Putamen (tissue), 1 donor: ENCODE measurements at regions not wholly inside any gene's neighbourhood (a gene's known extent, or its start where the extent isn't known, plus 50 kb on each side); places are given as distances from the start of the nearest gene placed in this dataset.
"Not testable (repeated sequence)": the region's sequence is repeated elsewhere in the genome, so short reads cannot be mapped to it uniquely, and the experiment has no call there.

Experiments
- DNase-seq: peaks from one replicate; pipeline ENCODE4 v3.0.0-alpha.2; 2016; ENCODE audit warnings: low spot score

DNA sequence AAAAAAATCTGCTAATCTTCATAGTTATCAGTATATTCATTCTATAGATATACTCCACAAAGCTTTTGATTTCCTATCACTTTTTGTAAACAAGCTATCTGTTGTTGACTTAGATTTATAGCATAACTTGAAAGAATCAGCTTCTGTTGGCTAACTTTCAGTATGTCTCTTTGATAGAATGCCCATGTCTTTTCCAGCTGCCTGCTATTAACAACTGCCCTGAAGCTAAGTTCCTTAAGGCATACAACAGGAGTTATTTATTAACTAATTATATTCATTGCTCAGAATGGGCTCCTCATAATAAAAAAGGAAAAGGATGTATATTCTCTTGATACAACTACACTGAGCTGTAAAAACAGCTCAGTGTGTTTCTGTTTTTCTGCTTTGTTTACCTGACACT, 293.9 kb downstream of the TUSC7 start:
- no peak for DNase-seq

DNA sequence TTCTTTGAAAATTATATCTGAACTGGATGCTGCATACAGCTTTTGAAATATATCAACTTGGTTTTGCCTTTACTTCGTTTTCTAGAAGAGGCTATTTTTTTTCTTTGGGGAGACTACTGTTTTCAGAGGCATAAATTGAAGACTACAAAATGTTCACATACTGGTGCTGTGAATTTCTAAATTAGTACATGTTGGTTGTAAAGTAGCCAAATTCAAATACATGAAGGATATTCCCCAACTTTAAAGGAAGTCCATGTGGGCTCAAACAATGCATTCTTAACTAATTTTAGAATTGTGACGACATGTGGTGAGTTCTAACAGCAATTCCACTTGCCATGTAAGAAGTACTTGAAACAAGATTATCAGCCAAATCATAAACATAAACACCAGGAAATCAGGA, 295.7 kb downstream of the TUSC7 start:
- DNase-seq, result no peak

DNA sequence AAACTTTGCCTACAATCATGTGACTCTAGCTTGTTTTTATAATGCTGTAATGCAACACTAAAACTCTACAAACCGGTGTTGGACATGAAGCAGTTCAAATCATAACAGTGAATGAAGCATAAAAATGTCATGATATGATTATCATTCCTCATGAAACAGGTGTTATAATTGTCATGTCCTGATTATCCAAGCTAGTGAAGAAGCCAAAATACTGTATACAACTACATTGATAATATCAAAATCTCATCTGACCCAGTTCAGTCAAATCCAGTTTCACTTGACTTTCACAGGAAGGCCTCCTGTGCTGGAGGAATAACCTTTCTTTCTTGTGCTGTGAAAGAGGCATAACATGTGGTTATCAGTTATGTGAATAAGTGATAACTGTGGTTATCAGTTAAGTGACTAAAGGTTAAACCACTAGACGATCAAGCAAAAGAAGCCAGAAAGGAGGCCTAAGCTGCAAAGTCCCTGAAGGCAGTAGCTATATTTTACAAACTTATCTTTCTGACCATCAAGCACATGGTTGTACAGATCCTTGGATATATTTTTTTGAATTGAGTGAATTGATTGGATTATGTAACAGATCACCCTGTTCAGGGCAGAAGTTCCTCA, 296.4 kb downstream of the TUSC7 start:
- DNase-seq, result no peak

DNA sequence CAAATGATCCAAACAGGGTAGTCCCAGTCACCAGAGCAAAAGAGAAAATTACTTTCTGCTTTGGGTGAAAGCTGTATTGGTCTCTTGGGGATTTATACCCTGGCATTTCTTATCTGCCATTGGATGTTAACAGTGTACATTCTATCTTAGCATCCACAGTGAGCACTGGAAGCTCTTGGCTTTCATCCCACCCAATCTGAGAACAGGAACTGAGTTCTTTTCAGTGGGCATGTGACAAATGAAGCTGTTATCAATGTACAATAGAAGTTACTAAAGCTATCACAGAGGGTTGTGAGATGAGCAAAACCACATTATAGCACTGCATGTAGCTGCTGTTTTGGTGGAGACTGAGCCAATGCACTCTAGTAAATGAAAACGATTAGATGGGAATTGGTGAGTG, 300.7 kb downstream of the TUSC7 start:
- DNase-seq, result no peak

DNA sequence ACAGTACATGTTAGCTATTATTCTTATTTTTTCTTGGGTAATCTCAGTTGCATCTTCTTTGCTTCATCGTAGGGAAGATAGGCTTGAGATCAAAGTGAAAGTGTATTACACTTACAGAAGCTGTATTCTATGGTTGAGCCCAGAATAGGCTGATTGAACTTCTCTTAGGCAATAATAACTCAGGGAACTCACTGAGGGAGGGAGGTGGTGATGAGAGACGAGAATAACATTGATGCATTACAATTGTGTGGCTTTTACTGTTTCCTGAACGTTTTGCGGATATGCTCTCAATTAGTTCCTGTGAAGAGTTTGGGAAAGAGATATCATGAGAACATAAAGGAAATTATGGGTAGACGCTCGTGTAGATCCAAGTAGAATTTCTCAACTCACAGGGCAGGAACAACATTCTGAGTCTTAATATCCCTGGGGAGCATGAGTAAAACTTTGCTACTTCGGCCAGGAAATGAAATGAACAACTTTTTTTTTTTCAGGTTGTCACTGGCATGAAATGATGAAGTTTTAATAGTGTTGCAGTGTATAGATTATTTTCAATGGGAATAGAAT, 302.2 kb downstream of the TUSC7 start:
- no peak for DNase-seq

DNA sequence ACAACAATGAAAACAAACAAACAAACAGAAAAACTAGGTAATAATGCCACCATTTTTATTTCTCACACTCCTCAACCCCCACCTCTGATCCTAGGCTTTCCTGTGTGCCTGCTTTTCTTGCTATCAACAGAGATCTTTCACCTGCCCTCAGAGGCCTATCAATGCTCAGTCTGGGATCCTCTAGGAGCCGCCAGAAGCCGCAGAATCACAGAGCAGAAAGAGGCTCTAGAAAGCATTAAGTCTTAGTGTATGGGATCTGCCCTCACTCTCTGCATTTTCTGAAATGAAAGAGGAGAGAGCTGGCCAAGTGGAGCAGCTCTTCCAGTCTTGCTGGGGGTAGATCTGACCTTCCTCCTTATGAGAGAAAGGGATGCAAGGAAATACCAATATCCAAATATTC, 306.8 kb downstream of the TUSC7 start:
- peak; percentile 19 for DNase-seq

DNA sequence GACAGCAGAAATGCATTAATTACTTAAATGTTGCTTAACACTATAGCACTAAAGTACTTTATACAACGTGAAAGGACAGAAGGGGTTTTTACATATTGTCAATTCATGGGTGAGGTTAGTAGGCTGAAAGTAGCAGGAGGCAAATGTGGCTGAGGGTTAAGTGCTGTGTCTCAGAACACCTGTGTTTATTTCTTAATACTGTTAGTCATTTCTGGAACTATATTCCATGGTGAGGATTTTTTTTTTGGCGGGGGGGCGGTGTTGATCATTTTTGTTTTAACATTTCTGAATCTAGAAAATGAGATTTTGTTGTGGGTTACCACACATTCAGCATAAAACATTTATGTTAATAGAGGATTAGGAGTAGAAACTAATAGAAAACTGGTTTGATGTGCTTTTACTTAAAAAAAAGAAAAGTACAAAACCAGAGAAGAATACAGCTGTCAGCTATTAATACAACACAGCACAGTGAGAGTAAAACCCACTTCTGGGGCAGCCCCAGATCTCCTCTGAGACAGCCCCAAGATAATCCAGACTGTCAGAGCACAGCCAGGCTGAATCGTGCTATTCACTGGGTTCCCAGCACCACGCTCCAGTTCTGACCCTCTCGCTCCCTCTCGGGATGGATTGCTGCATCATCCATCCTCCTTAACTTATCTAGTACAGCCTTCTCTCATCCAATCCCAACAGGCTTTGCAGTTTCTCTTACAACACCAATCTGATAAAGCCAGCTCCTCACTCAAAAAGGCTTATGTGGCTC, 307.7 kb downstream of the TUSC7 start:
- no peak for DNase-seq

DNA sequence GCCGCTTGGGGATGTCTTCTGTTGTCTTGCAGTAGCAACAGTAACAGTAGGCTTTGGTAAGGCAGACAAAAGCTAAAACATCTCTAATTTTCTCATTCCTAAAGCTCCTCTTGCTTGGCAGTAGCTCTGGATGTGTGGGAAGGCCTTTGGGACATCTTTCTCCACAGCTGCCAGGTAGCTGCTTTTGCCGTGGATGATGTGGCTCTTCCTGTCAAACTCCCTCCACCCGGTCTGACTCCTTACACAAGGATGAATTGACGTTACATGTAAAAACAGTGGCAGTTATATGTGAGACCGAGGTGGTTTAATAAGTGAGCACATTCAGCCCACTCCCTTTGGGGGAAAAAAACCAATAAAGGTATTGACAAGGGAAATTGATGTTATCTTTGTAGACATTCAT, 309.1 kb downstream of the TUSC7 start:
- no peak for DNase-seq

DNA sequence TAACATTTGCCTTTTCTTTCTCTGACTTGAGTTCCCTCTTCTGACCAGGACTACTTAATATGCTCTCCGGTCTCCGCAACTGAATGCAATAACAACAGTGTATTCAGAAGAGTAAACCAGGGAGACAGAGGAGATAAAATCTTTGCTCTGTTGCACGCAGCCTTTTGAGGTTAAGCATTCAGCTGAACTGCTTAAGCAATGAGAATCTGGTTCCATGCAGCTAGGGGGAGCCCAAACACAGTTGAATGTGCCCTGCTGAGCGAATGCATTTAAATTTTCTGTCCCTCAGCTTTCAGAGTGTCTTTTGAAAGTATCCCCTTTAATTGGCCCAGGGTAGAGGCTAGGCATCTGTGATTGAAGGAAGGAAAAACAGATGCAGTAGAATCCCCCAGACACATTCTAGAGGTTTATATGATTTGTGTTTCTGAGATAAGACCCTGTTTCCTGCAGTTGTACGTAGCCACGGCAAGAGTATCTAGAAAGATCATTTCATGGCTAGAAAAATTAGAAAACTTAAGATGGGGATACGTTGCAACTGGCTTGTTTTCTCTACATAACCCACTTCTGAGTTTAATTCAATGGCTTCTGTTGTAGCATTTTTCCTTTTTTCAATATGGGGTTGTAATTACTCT, 309.6 kb downstream of the TUSC7 start:
- DNase-seq, result peak; percentile 80

DNA sequence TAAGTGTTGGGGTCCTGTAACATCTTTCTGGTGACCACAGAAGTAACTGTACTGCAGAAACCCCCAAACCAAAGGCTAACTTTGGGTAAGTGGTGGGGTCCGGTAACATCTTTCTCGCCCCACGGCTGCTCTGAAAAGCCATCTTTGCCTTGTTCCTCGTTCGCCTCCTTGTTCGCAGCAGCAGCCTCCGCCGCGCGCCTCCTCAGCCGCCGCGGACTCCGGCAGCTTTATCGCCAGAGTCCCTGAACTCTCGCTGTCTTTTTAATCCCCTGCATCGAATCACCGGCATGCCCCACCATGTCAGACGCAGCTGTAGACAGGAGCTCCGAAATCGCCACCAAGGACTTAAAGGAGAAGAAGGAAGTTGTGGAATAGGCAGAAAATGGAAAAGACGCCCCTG, 316.8 kb downstream of the TUSC7 start:
- no peak for DNase-seq

DNA sequence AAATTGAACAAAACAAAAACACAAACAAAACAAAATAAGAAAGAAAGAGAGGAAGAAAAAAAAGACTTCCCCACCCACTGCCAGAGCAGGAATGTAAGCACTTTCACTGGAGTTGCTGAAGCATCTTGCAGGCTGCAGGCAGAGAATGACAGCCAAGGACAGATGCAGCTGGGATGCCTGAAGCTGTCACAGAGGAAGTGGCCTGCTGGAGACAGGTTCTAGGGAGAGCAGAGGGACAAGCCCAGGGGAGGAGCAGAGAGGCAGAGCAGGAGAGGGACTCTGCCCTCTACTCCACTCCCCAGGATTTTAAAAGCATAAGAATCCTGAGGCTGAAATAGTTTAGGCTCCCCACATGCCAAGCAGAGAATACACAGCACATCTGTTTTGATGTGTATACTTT, 326.2 kb downstream of the TUSC7 start:
- DNase-seq, result no peak

DNA sequence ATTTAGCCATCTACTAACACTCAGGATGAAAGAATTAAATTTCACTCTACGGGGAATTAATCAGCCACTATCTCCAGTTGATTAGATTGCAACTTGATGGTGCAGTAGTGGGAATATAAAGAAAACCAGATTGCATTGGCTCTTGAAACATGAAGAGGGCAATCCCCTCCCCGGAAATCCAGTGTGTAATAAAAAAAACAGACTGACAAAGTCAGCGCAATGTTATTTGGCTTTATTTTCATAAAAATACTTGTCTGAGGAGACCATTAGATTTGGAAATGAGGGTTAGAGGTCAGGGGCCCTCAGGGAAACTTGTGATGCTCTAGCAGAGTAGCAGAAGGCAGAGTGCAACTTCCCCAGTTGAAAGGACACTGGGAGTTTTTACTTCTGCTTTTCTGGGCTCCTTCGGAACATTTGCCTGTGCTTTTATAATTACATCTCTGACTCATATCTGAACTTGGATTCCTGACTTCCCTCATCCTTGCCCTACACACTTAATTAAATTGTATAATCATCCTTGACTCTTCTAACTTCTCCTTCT, 326.8 kb downstream of the TUSC7 start:
- no peak for DNase-seq

DNA sequence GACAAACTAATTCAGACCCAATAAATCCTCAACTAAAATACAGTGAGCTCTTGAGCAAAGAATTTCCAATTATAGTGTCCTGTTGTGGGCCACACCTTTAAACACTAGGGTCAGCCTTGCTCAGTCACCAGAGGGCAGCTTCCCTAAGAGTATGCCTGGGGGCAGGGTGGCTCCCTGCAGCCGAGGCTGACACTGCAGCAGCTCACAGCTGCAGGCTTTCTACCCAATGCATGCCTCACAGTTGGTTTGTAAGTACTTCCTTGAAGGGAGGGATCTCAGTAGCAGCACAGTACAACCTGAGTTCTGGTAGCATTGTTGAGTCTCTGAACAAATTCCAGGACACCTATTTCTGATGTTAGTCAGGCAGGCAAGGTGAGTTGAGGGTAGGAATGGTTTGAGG, 335.6 kb downstream of the TUSC7 start:
- no peak for DNase-seq

DNA sequence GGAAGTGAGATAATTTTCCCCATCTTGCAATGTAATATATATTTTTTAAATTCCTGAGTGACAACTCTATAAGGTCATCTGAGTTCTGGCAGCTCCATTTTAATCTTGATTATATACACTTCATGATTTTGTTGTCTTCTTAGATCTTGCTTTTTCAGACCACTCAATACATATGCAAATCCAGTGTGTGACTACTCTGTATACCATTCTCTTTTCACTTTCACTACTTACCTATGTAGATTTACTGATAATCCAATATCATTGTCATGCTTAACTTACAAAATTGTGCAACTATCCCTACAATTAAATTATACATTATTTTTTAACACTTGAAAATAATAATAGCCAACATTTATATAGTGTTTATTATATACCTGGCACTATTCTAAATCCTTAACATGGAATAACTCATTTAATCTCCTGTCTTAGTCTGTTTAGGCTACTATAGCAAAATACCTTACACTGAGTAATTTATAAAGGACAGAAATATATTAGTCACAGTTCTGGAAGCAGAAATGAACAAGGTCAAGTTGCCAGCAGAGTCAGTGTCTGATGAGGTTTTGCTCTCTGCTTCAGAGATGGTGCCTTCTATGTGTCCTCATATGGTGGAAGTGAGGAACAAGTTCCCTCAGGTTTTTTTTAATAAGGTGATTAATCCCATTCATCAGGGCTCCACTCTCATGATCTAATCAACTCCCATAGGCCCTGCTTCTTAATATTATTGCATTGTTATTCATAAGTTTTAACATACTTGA, 338.5 kb downstream of the TUSC7 start:
- DNase-seq, result no peak

DNA sequence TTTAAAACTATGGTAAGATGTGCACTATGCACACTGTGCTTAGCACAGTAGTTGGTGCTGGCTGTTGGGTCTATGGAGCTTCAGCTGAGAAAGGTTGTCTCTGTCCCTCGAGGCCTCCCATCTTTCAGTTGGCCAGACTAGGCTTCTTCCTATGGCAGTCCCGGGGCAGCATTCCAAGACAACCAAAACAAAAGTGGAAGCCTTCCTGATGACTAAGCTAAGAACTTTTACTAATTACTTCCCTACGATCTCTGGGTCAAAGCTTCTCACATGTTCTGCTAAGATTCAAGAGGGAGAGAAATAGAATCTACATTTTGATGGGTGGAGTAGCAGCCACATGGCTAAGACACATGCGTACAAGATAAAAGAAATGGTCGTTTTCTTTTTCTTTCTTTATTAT, 342.8 kb downstream of the TUSC7 start:
- DNase-seq, result no peak

DNA sequence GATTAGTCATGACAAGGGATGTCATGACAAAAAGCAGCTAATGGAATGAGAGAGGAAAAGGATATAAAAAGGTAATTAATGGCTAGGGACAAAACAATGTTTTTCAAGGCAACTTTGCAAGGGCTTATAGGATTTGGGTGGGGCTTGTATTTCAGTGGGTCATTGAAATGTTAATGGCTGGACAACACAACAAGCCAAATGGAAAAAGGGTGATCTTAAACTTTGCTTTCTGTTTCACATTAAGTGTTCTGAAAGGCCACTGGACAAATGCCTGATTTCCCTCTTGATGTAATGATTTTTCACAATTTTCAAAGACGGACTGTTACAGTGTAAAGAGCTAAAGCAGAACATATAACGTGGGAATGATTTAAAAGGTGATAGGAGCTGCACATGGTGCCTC, 345.0 kb downstream of the TUSC7 start:
- no peak for DNase-seq

DNA sequence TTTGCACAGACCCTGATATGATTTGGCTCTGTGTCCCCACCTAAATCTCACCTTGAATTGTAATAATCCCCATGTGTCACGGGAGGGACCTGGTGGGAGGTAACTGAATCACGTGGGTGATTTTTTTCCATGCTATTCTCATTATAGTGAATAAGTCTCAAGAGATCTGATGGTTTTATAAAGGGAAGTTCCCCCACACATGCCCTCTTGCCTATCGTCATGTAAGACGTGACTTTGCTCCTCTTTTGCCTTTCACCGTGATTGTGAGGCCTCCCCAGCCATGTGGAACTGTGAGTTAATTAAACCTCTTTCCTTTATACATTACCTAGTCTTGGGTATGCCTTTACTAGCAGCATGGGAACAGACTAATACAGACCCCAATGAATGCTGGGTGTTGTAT, 347.4 kb downstream of the TUSC7 start:
- not testable (repeated sequence) for DNase-seq

DNA sequence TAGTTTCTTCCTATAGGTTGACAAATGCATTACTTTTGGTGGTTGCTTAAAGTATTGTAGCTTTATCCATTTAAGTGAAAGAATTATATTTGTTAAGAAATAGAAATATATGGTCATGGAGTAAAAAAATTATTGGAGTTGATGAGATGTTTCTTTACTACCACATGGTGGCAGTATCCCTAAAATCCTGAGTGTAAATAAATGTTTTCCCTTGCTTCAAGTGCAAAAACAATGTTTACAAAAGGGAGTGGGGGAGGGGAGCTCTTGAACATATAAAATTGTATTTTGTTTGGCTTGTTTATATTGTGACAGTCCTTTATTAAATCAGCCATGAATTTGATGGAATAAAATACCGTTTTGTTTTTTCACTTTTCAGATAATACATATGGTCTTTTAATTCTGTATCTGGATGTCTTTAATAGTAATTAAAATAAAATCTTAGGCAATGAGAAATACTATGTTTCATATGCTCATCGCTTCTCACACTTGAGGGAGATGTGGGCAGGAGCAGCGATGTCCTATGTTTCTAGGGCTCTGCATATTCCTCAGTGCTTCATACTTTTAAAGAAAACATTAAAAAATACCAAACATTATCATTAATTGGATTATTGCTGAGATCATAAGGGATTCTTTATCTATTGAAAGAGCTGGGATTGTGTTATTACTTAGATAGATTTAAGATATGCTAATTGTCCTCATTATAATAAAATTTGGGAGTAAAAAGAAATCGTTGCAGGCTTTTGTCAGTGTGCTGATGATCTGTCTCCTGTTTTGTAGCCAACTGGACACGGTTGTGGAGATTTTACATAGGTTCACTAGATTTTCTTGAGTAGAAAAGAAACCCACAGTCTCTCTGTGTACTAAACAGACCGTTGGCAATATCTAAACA, 349.7 kb downstream of the TUSC7 start:
- peak; percentile 61 for DNase-seq

DNA sequence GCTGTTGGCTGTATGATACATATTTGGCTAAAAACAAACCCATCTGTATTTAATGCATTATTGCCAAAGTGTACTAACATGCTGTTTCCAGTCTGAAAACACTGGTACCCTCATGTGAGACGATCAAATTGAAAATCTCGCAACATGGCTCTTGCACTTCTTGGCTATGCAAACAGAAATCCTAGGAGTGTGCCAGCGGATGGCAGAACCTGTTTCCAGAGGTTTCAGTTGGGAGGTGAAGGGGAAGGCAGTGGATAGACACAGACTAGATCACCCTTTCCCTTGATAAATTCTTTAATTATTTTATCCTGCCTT, 350.3 kb downstream of the TUSC7 start:
- DNase-seq, result no peak

DNA sequence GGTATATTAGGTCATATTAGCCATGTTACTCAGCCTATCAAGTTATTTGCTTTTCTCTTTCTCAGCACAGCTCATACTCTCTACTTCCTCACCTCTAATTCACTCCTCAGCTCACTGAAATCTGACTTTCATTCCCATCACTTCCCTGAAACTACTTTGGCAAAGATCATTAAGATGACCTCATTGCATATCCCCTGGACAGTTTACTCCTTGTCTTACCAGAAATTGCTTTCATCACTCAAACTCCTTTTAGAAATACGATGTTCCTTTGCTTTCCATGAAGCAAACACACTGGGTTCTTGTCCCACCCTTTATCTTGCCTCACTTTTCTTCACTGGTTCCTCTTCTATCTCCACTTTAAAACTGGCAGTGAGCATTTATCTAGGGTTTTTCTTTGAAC, 354.4 kb downstream of the TUSC7 start:
- DNase-seq, result no peak

DNA sequence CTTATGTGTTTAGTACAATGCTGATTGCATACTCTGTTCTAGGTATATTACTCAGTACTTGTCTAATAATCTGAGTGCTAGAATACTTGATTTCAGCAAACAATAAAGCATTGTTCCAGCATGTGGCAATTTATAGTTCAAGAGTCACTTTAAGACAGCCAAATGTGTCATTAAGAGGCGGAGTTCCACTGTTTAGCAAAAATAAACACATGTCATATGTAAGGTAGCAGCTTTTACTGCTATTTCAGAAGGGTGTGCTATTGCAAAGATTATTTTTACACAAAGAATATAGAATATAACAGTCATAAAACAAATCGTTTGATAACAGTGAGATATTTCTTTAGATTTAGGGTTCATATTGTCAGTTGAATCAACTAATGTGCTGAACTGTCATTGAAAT, 358.7 kb downstream of the TUSC7 start:
- DNase-seq, result no peak
